GM23338 (cell line): ENCODE measurements at regions not wholly inside any gene's neighbourhood (a gene's known extent, or its start where the extent isn't known, plus 50 kb on each side); places are given as distances from the start of the nearest gene placed in this dataset.

ENCODE experiments used
- CREB1 ChIP-seq: fragments of 250-450 bp; sonication (Bioruptor Pico); IDR thresholded peaks from 2 replicates; pipeline ENCODE4 v1.5.0; 2020; ENCODE audit warnings: low read depth, mild to moderate bottlenecking, moderate library complexity
- EZH2 ChIP-seq: fragments of 200-600 bp; sonication (generic); IDR thresholded peaks from one replicate; pipeline ENCODE4 v1.8.0; 2017; ENCODE audit warnings: antibody characterized with exemption, mild to moderate bottlenecking, low read depth; ENCODE audit not compliant: unreplicated experiment
- EZH2phosphoT487 ChIP-seq: fragments of 200-600 bp; sonication (generic); IDR thresholded peaks from one replicate; pipeline ENCODE4 v1.8.1; 2018; ENCODE audit warnings: antibody characterized with exemption; ENCODE audit not compliant: unreplicated experiment
- JUNB ChIP-seq: IDR thresholded peaks from one replicate; pipeline ENCODE4 v1.6.1; 2016; ENCODE audit warnings: antibody characterized with exemption; ENCODE audit not compliant: unreplicated experiment
- NANOG ChIP-seq: IDR thresholded peaks from 2 replicates; pipeline ENCODE4 v1.6.1; 2016; ENCODE audit warnings: antibody characterized with exemption, borderline replicate concordance
- POLR2AphosphoS5 ChIP-seq: IDR thresholded peaks from 2 replicates; pipeline ENCODE4 v1.6.1; 2016; ENCODE audit warnings: antibody characterized with exemption, low read depth
- REST ChIP-seq: IDR thresholded peaks from one replicate; pipeline ENCODE4 v1.6.1; 2018; ENCODE audit warnings: antibody characterized with exemption; ENCODE audit not compliant: unreplicated experiment
- ZNF331 ChIP-seq: fragments of 250-450 bp; sonication (Bioruptor Pico); IDR thresholded peaks from 2 replicates; pipeline ENCODE4 v1.5.0; 2020; ENCODE audit warnings: low read depth, mild to moderate bottlenecking, moderate library complexity
- TF ChIP-seq, protein P1 (sequence below), 2 experiments: fragments of 200-600 bp in 1 of 2; sonication (generic) in 1 of 2; conservative IDR thresholded peaks; 2 replicates each; pipeline versions ENCODE4 v1.5.1 to v1.6.1; 2016 to 2017; ENCODE audit warnings: antibody characterized with exemption in 2 of 2, low read depth in 2 of 2, mild to moderate bottlenecking in 2 of 2, moderate library complexity in 1 of 2

- no peak for TF ChIP-seq POLR2AphosphoS5
- TF ChIP-seq, protein P1, sequence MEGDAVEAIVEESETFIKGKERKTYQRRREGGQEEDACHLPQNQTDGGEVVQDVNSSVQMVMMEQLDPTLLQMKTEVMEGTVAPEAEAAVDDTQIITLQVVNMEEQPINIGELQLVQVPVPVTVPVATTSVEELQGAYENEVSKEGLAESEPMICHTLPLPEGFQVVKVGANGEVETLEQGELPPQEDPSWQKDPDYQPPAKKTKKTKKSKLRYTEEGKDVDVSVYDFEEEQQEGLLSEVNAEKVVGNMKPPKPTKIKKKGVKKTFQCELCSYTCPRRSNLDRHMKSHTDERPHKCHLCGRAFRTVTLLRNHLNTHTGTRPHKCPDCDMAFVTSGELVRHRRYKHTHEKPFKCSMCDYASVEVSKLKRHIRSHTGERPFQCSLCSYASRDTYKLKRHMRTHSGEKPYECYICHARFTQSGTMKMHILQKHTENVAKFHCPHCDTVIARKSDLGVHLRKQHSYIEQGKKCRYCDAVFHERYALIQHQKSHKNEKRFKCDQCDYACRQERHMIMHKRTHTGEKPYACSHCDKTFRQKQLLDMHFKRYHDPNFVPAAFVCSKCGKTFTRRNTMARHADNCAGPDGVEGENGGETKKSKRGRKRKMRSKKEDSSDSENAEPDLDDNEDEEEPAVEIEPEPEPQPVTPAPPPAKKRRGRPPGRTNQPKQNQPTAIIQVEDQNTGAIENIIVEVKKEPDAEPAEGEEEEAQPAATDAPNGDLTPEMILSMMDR (conservative IDR thresholded peaks at IDR 0.05; ENCODE audit: low read depth in 2 of 2) = no peak
- no peak for TF ChIP-seq EZH2phosphoT487
- no peak for TF ChIP-seq CREB1 (CRISPR knock-in tag)
- TF ChIP-seq JUNB = no peak
- TF ChIP-seq EZH2 = no peak
- no peak for TF ChIP-seq REST
- TF ChIP-seq ZNF331 (CRISPR knock-in tag) = no peak
- TF ChIP-seq NANOG = no peak
Measured at GRCh38 chr12:59890896-59891579, 295.2 kb downstream of the SLC16A7 start.
